BJ (cell line): ENCODE measurements at regions not wholly inside any gene's neighbourhood (a gene's known extent, or its start where the extent isn't known, plus 50 kb on each side); places are given as distances from the start of the nearest gene placed in this dataset.

Source experiments
- CTCF ChIA-PET: fragments of 350-600 bp; formaldehyde crosslinking; extraction: SDS; loops from one replicate; lab custom pipeline; 2021; ENCODE audit warnings: antibody characterized with exemption, inconsistent platforms; lab: Yijun Ruan, JAX
- POLR2A ChIA-PET: fragments of 300-600 bp; sonication (Branson Sonifier 250); formaldehyde crosslinking; extraction: SDS; loops from one replicate; lab custom pipeline; 2021; ENCODE audit warnings: antibody characterized with exemption; lab: Charles Lee
- DNase-seq: peaks from one replicate; pipeline ENCODE4 v3.0.0-alpha.2; 2011; ENCODE audit warnings: low read depth
- H3K27me3 ChIP-seq: 2 replicates; pipeline ENCODE4 v1.6.0; 2011; ENCODE audit warnings: low read length; ENCODE audit not compliant: control insufficient read depth, insufficient read depth
- H3K36me3 ChIP-seq: 2 replicates; pipeline ENCODE4 v1.5.1; 2011; ENCODE audit warnings: low read length; ENCODE audit not compliant: control insufficient read depth, insufficient read depth
- H3K4me3 ChIP-seq: 2 replicates; pipeline ENCODE4 v1.5.1; 2011; ENCODE audit warnings: low read depth, mild to moderate bottlenecking, control low read depth, low read length
- TF ChIP-seq, protein P1 (sequence below): IDR thresholded peaks from 2 replicates; pipeline ENCODE4 v1.5.1; 2011; ENCODE audit warnings: low read depth, mild to moderate bottlenecking, control low read depth, inconsistent platforms, low read length, moderate library complexity; ENCODE audit not compliant: insufficient read depth

DNA sequence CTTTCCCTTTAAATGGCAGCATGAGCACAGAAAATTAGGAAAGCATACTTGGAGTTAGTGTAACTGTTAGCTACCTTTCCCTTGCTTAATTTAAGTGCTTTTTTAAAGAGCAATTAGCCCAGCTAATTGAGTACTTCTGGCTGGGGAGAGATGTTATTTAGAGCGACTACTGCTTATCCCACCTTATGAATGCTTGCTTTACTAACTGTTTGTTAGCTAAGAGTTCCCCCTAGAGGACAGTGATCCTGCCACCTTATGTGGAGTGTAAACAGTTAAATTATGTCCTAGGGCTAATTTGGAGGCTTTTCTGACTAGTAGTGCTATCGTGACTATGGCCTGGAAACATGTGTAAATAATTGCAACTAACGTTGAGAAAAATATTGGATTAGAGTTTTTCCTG lies 909.4 kb downstream of the FSTL5 start:
- POLR2A ChIA-PET: no interaction called here
- Histone ChIP-seq H3K4me3 (no peak overlapping the region), H3K36me3 (no peaks in the 10 kb centered on the region), H3K27me3 (no peaks in the 10 kb centered on the region)
- no peak for DNase-seq
- TF ChIP-seq, protein P1, sequence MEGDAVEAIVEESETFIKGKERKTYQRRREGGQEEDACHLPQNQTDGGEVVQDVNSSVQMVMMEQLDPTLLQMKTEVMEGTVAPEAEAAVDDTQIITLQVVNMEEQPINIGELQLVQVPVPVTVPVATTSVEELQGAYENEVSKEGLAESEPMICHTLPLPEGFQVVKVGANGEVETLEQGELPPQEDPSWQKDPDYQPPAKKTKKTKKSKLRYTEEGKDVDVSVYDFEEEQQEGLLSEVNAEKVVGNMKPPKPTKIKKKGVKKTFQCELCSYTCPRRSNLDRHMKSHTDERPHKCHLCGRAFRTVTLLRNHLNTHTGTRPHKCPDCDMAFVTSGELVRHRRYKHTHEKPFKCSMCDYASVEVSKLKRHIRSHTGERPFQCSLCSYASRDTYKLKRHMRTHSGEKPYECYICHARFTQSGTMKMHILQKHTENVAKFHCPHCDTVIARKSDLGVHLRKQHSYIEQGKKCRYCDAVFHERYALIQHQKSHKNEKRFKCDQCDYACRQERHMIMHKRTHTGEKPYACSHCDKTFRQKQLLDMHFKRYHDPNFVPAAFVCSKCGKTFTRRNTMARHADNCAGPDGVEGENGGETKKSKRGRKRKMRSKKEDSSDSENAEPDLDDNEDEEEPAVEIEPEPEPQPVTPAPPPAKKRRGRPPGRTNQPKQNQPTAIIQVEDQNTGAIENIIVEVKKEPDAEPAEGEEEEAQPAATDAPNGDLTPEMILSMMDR: no peak
- CTCF ChIA-PET: no interaction called here

DNA sequence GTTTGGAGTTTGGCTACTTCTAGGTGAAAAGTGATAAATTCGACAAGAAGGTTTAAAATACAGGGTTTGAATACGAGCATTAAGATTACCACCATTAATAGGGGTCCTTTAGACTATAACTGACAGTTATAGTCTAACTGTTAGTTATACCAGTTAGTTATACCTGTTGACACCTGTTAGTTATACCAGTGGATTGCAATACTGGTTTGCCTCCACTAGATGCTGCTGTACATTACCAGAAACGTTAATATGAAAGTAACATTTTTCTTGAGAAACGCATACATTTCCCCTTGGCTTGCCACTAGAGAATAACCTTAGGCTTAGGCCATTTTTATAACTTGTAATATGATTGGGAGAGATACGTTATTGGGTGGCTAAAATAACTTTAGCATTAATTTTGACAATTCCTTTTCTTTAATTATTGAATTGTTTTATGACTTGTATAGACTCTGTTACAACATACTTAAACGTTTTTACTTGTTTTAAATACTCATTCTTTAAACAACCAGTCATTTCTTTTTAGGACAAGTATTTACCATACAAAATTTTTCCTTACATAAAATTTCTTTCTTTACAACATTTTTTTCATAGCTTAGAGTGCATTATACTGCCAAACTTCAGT lies 911.2 kb downstream of the FSTL5 start:
- ChIA-PET POLR2A (no interaction called here), CTCF (interaction anchor here (1.2 kb wide), 1 partner anchor 16 kb away, joined by 4 read pairs; no protein-coding TSS in a partner anchor)
- DNase-seq: no peak

DNA sequence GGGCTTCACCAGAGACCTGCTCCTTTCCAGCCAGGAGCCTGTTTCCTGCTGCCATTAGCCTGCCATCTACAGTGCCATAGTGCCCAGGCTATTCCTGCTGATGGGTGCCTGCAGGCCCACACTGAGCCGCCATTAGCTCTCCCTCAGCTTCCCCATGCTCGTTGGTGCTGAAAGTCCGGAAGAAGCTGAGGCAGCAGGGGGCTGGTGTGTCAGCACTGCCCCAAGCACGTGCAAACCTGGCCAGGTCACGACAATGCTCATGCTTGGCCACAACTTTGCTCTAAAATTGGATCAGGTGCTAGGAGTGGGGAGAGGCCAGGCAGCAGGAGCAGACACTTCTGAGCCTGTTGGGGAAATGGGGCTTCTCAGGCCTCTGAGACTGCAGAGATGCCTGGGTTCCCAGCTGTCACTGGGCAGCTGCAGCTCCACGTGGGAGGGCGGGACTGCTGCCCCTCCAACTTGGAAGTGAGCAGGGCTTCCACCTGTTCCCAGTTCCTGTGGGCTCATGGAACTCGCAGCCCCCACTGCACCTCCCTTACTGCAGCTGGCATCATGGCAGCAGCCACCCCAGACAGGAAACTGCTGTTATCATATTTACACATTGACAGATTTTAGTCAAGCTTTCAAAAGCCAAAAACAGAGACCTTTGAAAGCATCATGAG lies 913.9 kb downstream of the FSTL5 start:
- Histone ChIP-seq H3K27me3 (no peaks in the 10 kb centered on the region), H3K36me3 (no peaks in the 10 kb centered on the region), H3K4me3 (no peak overlapping the region)
- ChIA-PET CTCF (no interaction called here), POLR2A (no interaction called here)
- TF ChIP-seq, protein P1: no peak
- DNase-seq: no peak

More for the DNA sequence above, 911.2 kb downstream of the FSTL5 start:
- TF ChIP-seq, protein P1: peak; percentile 54
- H3K36me3 ChIP-seq: no peaks in the 10 kb centered on the region
- H3K4me3 ChIP-seq: no peak overlapping the region
- H3K27me3 ChIP-seq: no peaks in the 10 kb centered on the region

DNA sequence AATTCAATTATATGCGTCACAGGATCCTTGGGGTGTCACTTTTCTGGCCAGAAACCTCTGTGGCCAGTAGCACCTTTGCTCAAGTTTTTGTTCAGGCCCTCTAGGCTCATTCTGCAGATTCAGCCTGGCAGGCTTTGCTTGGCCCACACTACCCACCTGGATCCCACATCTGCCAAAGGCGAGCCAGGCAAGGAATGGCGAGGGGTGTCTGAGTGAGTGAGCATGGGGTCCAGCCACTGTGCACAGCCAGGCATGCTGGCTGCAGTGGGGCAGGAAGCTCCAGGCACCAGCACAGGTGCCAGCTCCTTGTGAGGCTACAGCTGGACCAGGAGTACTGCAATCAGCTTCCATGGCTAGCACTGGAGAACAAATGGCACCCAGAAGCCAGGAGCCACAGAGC lies 914.9 kb downstream of the FSTL5 start:
- TF ChIP-seq, protein P1: no peak
- Histone ChIP-seq H3K36me3 (no peaks in the 10 kb centered on the region), H3K4me3 (no peak overlapping the region), H3K27me3 (no peaks in the 10 kb centered on the region)
- POLR2A ChIA-PET: no interaction called here
- no peak for DNase-seq
- CTCF ChIA-PET: no interaction called here

DNA sequence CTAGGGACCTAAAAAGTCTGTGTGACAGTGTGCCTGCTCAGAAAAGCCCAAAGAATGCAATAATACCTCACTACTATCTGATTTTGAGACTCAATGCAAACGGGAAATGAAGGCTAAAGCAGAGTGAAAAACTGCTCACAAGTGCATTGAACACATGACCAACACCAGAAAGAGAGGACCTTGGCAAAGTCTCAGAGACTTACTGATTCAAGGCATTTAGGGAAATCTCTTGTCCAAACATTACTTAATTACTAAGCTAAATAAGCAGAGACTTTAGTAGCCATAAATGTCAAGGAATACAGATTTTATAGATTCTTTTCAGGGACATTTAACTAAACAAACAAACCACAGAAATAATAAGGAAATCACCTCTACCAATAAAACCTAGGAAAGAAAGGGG lies 916.0 kb downstream of the FSTL5 start:
- Histone ChIP-seq H3K4me3 (no peak overlapping the region), H3K27me3 (no peaks in the 10 kb centered on the region), H3K36me3 (no peaks in the 10 kb centered on the region)
- TF ChIP-seq, protein P1: no peak
- ChIA-PET POLR2A (no interaction called here), CTCF (no interaction called here)
- DNase-seq: no peak
